H4 (cell line): ENCODE measurements at regions not wholly inside any gene's neighbourhood (a gene's known extent, or its start where the extent isn't known, plus 50 kb on each side); places are given as distances from the start of the nearest gene placed in this dataset.
A peak's percentile ranks its signal among the peaks of the same experiment; 100 is the strongest.

Experiments used
- DNase-seq: peaks from one replicate; pipeline ENCODE4 v3.0.0-alpha.2; 2015; ENCODE audit warnings: low spot score

GRCh38 chr7:46022397-46022796 is 101.3 kb upstream of the IGFBP3 start:
- no peak for DNase-seq

- no peak for DNase-seq
Observed at GRCh38 chr7:46015107-46015868, 94.2 kb upstream of the IGFBP3 start.

- DNase-seq, result no peak
Observed at GRCh38 chr7:46011501-46011900, 90.4 kb upstream of the IGFBP3 start.

GRCh38 chr7:46011059-46011458 is 90.0 kb upstream of the IGFBP3 start:
- DNase-seq, result no peak

- no peak for DNase-seq
Observed at GRCh38 chr7:46009211-46009610, 88.1 kb upstream of the IGFBP3 start.

GRCh38 chr7:46007990-46008643 is 87.0 kb upstream of the IGFBP3 start:
- no peak for DNase-seq

- DNase-seq, result no peak
Observed at GRCh38 chr7:46007194-46007593, 86.1 kb upstream of the IGFBP3 start.

GRCh38 chr7:46006723-46007122 is 85.7 kb upstream of the IGFBP3 start:
- no peak for DNase-seq

GRCh38 chr7:46006212-46006611 is 85.1 kb upstream of the IGFBP3 start:
- no peak for DNase-seq

GRCh38 chr7:46004965-46005364 is 83.9 kb upstream of the IGFBP3 start:
- DNase-seq, result no peak

GRCh38 chr7:46003896-46004875 is 83.1 kb upstream of the IGFBP3 start:
- peak; percentile 63 for DNase-seq

GRCh38 chr7:46003161-46003560 is 82.1 kb upstream of the IGFBP3 start:
- DNase-seq, result no peak

GRCh38 chr7:46000513-46000912 is 79.4 kb upstream of the IGFBP3 start:
- DNase-seq, result no peak

GRCh38 chr7:45999541-45999940 is 78.5 kb upstream of the IGFBP3 start:
- DNase-seq, result no peak

- no peak for DNase-seq
Observed at GRCh38 chr7:45998506-45998905, 77.4 kb upstream of the IGFBP3 start.

GRCh38 chr7:45993621-45994020 is 72.5 kb upstream of the IGFBP3 start:
- DNase-seq, result no peak

GRCh38 chr7:45992826-45993225 is 71.8 kb upstream of the IGFBP3 start:
- no peak for DNase-seq

- no peak for DNase-seq
Observed at GRCh38 chr7:45990276-45990675, 69.2 kb upstream of the IGFBP3 start.

- DNase-seq, result no peak
Observed at GRCh38 chr7:45988405-45989057, 67.5 kb upstream of the IGFBP3 start.

- DNase-seq, result no peak
Observed at GRCh38 chr7:45987521-45988290, 66.6 kb upstream of the IGFBP3 start.
